ENCODE measurements at regions not wholly inside any gene's neighbourhood (a gene's known extent, or its start where the extent isn't known, plus 50 kb on each side); places are given as distances from the start of the nearest gene placed in this dataset.

DNA sequence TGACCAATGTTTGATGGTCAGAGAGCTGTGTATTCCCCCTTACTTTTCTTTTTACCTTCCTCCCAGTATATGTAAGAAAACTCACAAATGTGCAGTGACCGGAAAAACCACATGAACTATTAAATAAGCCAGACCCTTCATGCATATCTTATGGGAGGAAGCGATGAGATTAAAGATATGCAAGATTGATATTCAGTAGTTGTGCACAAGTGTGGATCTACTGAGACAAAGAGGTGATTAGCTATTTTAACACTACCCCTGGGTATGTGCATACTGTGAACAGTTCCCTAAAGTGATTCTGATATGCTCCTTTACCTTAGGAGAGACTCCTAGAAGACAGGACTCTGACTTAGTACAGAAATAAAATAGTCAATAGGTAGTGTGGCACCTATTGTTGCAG lies 328.3 kb downstream of the EPHA4 start:
- POLR2A ChIA-PET = no interaction called here
- Histone ChIP-seq H3K9me3 (replicated peaks; ENCODE audit: control insufficient read depth, insufficient read depth, low read depth, low read length) (no peaks in the 10 kb centered on the region), H3K27ac (ENCODE audit: extremely low read depth, low read depth, low read length) (no peak overlapping the region), H3K4me1 (replicated peaks in 1 of 2; ENCODE audit: control insufficient read depth in 2 of 2, insufficient read depth in 2 of 2, low read length in 2 of 2) (no peaks in the 10 kb centered on the region), H4K20me1 (replicated peaks; ENCODE audit: control insufficient read depth, insufficient read depth, low read length) (no peaks in the 10 kb centered on the region), H3K27me3 (ENCODE audit: control insufficient read depth in 2 of 2, insufficient read depth in 2 of 2, low read length in 2 of 2) (no peaks in the 10 kb centered on the region), H3K9me1 (ENCODE audit: control insufficient read depth, insufficient read depth, low read length) (no peaks in the 10 kb centered on the region), H3K4me3 (no peak overlapping the region), H3K79me2 (ENCODE audit: control insufficient read depth, insufficient read depth, low read length) (no peaks in the 10 kb centered on the region), H3K9ac (ENCODE audit: insufficient read depth in 1 of 2, low read depth in 2 of 2, low read length in 2 of 2) (no peak overlapping the region), H2AFZ (ENCODE audit: low read depth, low read length) (no peak overlapping the region), H3K4me2 (ENCODE audit: insufficient read depth, low read length) (no peak overlapping the region), H3K36me3 (ENCODE audit: control insufficient read depth, insufficient read depth, low read length) (no peaks in the 10 kb centered on the region)
- 0% methylated on average over 2 of the region's 2 CpGs for WGBS (ENCODE audit: insufficient coverage, low coverage, missing lambda C conversion rate)
- CTCF ChIA-PET (ENCODE audit: low intra/inter-chr PET ratio) = no interaction called here
- no peak for FAIRE-seq
- no peak for DNase-seq (ENCODE audit: extremely low read depth in 1 of 4, low spot score in 3 of 4)
- intact Hi-C loops (cut with micrococcal nuclease) = no loop called here
- BruUV-seq (replicated peaks) = no TSS peak
- ATAC-seq = no peak
- in situ Hi-C loops (cut with MboI) = no loop called here
- no peak for TF ChIP-seq ZNF444 (CRISPR knock-in tag; IDR thresholded peaks at IDR 0.05)
- TF ChIP-seq ZNF76 (CRISPR knock-in tag; IDR thresholded peaks at IDR 0.05; ENCODE audit: borderline replicate concordance) = no peak
- no peak for TF ChIP-seq C11orf30 (IDR thresholded peaks at IDR 0.05; ENCODE audit: low read depth)
- TF ChIP-seq TCF7 (IDR thresholded peaks at IDR 0.05; ENCODE audit: borderline replicate concordance) = no peak
- TF ChIP-seq NR3C1 (CRISPR knock-in tag; IDR thresholded peaks at IDR 0.05) = no peak
- TF ChIP-seq NELFE (IDR thresholded peaks at IDR 0.05; ENCODE audit: insufficient read depth, insufficient read length) = no peak

DNA sequence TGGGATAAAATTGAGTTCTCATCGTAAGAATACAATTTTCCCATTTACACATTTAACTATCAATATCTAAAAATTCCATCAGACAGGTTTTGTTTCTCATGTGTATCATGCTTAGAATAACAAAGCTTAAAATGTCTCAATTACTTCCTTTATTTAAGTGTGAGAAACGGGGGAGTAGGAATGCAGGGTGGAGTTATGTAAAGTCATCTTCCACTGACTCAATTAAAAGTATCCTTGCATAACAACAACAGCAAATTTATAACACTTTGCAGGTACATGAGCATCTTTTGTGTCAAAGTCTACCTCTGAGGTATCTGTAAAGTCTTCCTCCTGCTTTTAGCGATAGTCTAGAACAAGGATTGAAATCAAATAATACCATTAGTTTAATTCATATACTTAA lies 327.1 kb downstream of the EPHA4 start:
- H3K27ac ChIP-seq (ENCODE audit: extremely low read depth, low read depth, low read length) = no peak overlapping the region
- H3K27me3 ChIP-seq (ENCODE audit: control insufficient read depth in 2 of 2, insufficient read depth in 2 of 2, low read length in 2 of 2) = no peaks in the 10 kb centered on the region
- 0% methylated on average over 3 of the region's 3 CpGs for WGBS (ENCODE audit: insufficient coverage, low coverage, missing lambda C conversion rate)
- CTCF ChIA-PET (ENCODE audit: low intra/inter-chr PET ratio) = no interaction called here
- intact Hi-C loops (cut with micrococcal nuclease) (no loop called here), in situ Hi-C loops (cut with MboI) (no loop called here)
- ATAC-seq = no peak
- H3K79me2 ChIP-seq (ENCODE audit: control insufficient read depth, insufficient read depth, low read length) = no peaks in the 10 kb centered on the region
- POLR2A ChIA-PET = no interaction called here
- no peak for FAIRE-seq
- no TSS peak for BruUV-seq (replicated peaks)
- no peaks in the 10 kb centered on the region for H3K9me3 ChIP-seq (replicated peaks; ENCODE audit: control insufficient read depth, insufficient read depth, low read depth, low read length)
- DNase-seq (ENCODE audit: extremely low read depth in 1 of 4, low spot score in 3 of 4) = no peak
- no peaks in the 10 kb centered on the region for H4K20me1 ChIP-seq (replicated peaks; ENCODE audit: control insufficient read depth, insufficient read depth, low read length)
- TF ChIP-seq GATA2 (CRISPR knock-in tag; IDR thresholded peaks at IDR 0.05) = no peak
- no peak overlapping the region for H3K9ac ChIP-seq (ENCODE audit: insufficient read depth in 1 of 2, low read depth in 2 of 2, low read length in 2 of 2)
- H3K36me3 ChIP-seq (ENCODE audit: control insufficient read depth, insufficient read depth, low read length) = no peaks in the 10 kb centered on the region
- H3K4me2 ChIP-seq (ENCODE audit: insufficient read depth, low read length) = no peak overlapping the region
- H3K9me1 ChIP-seq (ENCODE audit: control insufficient read depth, insufficient read depth, low read length) = no peaks in the 10 kb centered on the region
- no peaks in the 10 kb centered on the region for H3K4me1 ChIP-seq (replicated peaks in 1 of 2; ENCODE audit: control insufficient read depth in 2 of 2, insufficient read depth in 2 of 2, low read length in 2 of 2)
- no peak overlapping the region for H2AFZ ChIP-seq (ENCODE audit: low read depth, low read length)
- no peak overlapping the region for H3K4me3 ChIP-seq

Data from K562 (cell line).